Upper lobe of right lung (tissue), 1 donor: ENCODE measurements at regions not wholly inside any gene's neighbourhood (a gene's known extent, or its start where the extent isn't known, plus 50 kb on each side); places are given as distances from the start of the nearest gene placed in this dataset.

Source experiments
- ATAC-seq: fragments of 200-7000 bp; cut with Tn5 transposase; one replicate; pipeline ENCODE4 v1.9.1; 2020; ENCODE audit warnings: mild to moderate bottlenecking, moderate library complexity
- DNase-seq: peaks from one replicate; pipeline ENCODE4 v3.0.0-alpha.2; 2020
- H3K27ac ChIP-seq: fragments of 200-600 bp; one replicate; pipeline ENCODE4 v1.8.0; 2022
- H3K27me3 ChIP-seq: fragments of 200-600 bp; one replicate; pipeline ENCODE4 v1.8.0; 2022; ENCODE audit warnings: mild to moderate bottlenecking
- H3K36me3 ChIP-seq: fragments of 200-600 bp; one replicate; pipeline ENCODE4 v1.8.0; 2022
- H3K4me1 ChIP-seq: fragments of 200-600 bp; one replicate; pipeline ENCODE4 v1.8.0; 2022
- H3K4me3 ChIP-seq: fragments of 200-600 bp; one replicate; pipeline ENCODE4 v1.8.0; 2022; ENCODE audit warnings: mild to moderate bottlenecking
- H3K9me3 ChIP-seq: fragments of 200-600 bp; one replicate; pipeline ENCODE4 v1.8.0; 2022
- intact Hi-C: fragments of 100-400 bp; cut with DNase I; formaldehyde crosslinking; loops from one replicate; pipeline ENCODE4 v1.11.0; 2022
- TF ChIP-seq, protein P1 (sequence below): fragments of 200-600 bp; IDR thresholded peaks from one replicate; pipeline ENCODE4 v1.8.0; 2022; ENCODE audit warnings: antibody characterized with exemption
- donor health status: DM: no; HTN: yes; CAD: no; lungs with severe emphysema.

DNA sequence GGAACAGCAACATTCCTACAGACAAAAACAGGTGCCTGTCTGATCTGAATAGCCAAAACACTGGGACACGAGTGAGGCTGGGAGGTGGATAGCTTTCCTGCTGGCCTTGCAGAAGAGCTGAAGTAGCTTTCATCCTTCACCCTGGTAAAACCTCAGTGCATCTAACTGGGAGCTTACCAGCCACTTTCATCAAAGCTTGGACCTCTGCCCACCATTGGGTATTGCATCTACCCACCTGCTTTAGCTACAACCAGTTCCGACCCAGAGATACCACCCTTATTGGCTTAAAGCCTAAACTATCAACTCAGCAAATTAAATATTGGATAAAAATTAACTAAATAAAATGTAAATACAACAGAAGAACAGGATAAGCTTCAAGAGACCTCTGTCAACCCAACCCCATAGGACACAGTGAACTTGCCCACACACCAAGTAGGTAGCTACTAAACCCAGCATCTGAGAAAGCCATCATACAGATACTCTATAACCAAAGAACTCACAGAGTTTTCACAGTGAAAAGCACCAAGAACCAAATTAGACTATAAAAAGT is 866.3 kb downstream of the FSCB start:
- TF ChIP-seq, protein P1, sequence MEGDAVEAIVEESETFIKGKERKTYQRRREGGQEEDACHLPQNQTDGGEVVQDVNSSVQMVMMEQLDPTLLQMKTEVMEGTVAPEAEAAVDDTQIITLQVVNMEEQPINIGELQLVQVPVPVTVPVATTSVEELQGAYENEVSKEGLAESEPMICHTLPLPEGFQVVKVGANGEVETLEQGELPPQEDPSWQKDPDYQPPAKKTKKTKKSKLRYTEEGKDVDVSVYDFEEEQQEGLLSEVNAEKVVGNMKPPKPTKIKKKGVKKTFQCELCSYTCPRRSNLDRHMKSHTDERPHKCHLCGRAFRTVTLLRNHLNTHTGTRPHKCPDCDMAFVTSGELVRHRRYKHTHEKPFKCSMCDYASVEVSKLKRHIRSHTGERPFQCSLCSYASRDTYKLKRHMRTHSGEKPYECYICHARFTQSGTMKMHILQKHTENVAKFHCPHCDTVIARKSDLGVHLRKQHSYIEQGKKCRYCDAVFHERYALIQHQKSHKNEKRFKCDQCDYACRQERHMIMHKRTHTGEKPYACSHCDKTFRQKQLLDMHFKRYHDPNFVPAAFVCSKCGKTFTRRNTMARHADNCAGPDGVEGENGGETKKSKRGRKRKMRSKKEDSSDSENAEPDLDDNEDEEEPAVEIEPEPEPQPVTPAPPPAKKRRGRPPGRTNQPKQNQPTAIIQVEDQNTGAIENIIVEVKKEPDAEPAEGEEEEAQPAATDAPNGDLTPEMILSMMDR, result no peak
- Histone ChIP-seq H3K27ac (no peak overlapping the region), H3K27me3 (no peaks in the 10 kb centered on the region), H3K4me3 (no peak overlapping the region), H3K4me1 (no peaks in the 10 kb centered on the region), H3K36me3 (no peaks in the 10 kb centered on the region), H3K9me3 (no peaks in the 10 kb centered on the region)
- intact Hi-C loops, result no loop called here
- no peak for DNase-seq
- no peak for ATAC-seq

DNA sequence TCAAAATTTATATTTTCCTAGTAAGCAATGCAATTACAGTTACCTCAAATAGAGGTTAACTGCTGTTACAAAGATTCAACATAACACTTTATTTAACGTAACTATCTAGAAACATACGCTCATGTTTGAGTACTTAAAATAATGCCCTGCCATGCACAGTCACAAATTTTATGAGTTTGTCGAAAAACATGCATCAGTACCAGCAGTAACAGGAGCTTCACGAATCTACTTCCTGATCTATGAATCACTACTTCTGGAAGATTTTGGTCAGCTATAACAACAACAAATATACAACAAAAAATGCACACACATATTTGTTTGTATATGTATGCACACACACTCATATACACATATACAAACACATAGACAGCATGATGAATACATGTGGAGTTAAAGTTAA is 881.8 kb downstream of the FSCB start:
- no peak overlapping the region for H3K4me3 ChIP-seq
- no peak overlapping the region for H3K27ac ChIP-seq
- TF ChIP-seq, protein P1, result no peak
- no peaks in the 10 kb centered on the region for H3K36me3 ChIP-seq
- no peaks in the 10 kb centered on the region for H3K4me1 ChIP-seq
- H3K9me3 ChIP-seq, result no peaks in the 10 kb centered on the region
- ATAC-seq (no peak), DNase-seq (no peak)
- H3K27me3 ChIP-seq, result no peaks in the 10 kb centered on the region
- intact Hi-C loops, result no loop called here

DNA sequence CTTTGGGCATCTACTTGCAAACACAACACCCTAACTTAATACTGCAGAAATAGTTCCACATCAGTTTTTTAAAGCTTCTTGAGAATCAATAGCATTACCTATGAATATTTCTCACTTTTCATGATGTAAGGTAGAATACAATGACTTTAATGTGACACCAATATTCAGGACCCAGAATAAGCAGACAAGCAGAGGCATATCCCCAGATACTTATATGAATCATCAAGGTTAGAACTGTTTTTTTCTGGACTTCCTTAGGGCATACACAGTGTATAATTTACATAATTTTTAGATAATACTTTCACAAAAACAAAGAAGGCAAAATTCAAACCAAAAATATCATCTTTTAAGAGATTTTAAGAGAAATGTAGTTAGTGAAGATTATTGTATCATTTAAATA is 885.8 kb downstream of the FSCB start:
- intact Hi-C loops, result no loop called here
- no peaks in the 10 kb centered on the region for H3K4me1 ChIP-seq
- H3K27me3 ChIP-seq, result no peaks in the 10 kb centered on the region
- no peak for DNase-seq
- no peak overlapping the region for H3K27ac ChIP-seq
- H3K9me3 ChIP-seq, result no peaks in the 10 kb centered on the region
- TF ChIP-seq, protein P1, result no peak
- no peak overlapping the region for H3K4me3 ChIP-seq
- ATAC-seq, result no peak
- no peaks in the 10 kb centered on the region for H3K36me3 ChIP-seq

DNA sequence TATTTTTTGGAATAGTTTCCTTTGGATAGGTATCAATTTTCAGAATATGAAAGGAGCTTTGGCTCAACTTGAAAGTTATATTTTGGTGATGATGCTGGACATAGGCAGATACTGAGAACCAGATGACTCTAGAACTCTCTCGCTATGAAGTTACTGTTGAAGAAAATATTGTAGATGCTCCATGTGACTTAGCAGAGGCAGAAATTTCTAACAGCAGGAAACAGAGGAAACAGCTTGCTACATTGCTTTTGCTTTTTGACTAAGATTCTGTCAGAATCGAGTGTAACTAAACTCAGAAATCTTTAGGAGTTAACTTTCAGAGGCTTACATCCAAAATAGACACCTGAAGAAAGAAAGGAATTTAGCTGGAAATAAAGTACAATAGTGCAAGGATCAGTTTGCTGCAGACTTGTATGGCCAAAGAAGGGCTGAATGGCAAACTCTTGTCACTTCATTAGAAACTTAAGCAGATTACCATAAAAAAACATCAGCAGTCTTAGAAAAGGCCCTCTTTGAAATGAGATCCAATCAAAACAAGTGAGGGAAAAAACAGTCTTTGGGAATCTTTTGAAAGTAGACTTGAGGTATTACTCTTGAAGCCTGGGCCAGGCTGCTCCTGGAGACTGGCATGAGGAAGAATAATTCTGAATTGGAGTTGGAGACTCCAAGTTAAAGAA is 911.8 kb downstream of the FSCB start:
- Histone ChIP-seq H3K27ac (no peak overlapping the region), H3K4me3 (no peak overlapping the region), H3K27me3 (no peaks in the 10 kb centered on the region), H3K36me3 (no peaks in the 10 kb centered on the region), H3K9me3 (no peaks in the 10 kb centered on the region), H3K4me1 (no peaks in the 10 kb centered on the region)
- TF ChIP-seq, protein P1, result no peak
- intact Hi-C loops, result no loop called here
- DNase-seq, result no peak
- ATAC-seq, result no peak

DNA sequence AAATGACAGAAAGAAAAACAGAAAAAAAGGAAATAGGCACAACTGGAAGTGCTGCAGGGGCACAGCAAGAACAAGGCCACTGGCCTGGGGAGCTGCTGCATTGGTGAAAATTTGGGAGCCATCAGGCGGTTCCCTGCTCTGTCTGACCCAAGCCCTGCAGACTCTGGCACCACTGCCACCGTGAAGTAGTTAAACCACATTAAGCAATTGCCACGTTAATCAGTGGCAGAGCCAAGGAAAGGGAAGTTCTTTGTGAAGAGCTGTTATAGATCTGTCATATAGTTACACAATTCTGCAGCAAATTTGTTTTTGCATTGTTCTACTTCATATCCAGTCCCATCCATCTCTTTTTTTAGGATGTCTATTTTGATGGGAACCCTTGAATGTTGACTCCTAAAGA is 915.3 kb downstream of the FSCB start:
- intact Hi-C loops, result no loop called here
- Histone ChIP-seq H3K4me1 (no peaks in the 10 kb centered on the region), H3K4me3 (no peak overlapping the region), H3K36me3 (no peaks in the 10 kb centered on the region), H3K27me3 (no peaks in the 10 kb centered on the region), H3K9me3 (no peaks in the 10 kb centered on the region), H3K27ac (no peak overlapping the region)
- ATAC-seq (peak; percentile 10), DNase-seq (no peak)
- TF ChIP-seq, protein P1, result no peak
